Cardiac septum (tissue), 1 donor: ENCODE measurements at regions not wholly inside any gene's neighbourhood (a gene's known extent, or its start where the extent isn't known, plus 50 kb on each side); places are given as distances from the start of the nearest gene placed in this dataset.

Experiments used
- DNase-seq: peaks from one replicate; pipeline ENCODE4 v3.0.0-alpha.2; 2020; ENCODE audit warnings: low spot score
- intact Hi-C: fragments of 100-400 bp; cut with DNase I; formaldehyde crosslinking; loops from one replicate; pipeline ENCODE4 v1.14.0; 2022
- donor health status: DM: no; HTN: no; CAD: no.

DNA sequence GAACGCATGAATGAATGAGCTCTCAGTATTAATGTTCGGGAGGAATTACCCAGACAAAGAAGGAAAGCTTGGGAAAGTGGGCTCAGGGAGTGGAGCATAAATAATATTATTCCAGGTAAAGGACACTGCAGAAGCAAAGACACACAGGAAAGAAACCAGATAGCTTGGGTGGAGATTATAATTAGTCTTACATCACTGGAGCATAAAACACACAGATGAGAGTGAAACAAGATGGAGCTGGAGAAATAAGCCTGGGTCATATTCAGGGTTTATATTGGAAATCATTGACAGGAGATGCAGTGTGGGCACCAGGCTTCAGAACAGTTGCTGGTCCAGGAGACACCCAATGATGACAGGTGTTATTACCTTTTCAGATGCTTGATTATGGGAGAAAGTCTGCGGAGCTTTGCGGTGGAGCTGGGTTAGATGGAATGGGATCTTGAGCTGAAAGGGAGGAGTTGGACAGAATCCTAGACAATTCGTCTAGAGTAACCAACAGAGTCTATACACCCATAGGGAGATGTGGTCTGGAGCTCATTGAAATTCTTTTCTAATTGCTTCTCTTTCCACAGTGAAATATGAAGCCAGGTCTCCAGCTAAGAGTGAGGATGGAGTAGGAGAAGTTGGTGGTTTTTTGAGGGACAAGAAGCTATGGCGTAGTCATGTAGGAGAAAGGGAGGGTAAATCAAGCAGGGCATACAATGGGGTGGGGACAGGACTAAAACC lies 227.2 kb downstream of the FAM76B start:
- DNase-seq = no peak
- intact Hi-C loops = no loop called here

GRCh38 chr11:95559899-95560298 lies 229.7 kb downstream of the FAM76B start:
- no peak for DNase-seq
- intact Hi-C loops = no loop called here

- no peak for DNase-seq
- intact Hi-C loops = no loop called here
These were observed 232.2 kb downstream of the FAM76B start for GRCh38 chr11:95557376-95557775.

DNA sequence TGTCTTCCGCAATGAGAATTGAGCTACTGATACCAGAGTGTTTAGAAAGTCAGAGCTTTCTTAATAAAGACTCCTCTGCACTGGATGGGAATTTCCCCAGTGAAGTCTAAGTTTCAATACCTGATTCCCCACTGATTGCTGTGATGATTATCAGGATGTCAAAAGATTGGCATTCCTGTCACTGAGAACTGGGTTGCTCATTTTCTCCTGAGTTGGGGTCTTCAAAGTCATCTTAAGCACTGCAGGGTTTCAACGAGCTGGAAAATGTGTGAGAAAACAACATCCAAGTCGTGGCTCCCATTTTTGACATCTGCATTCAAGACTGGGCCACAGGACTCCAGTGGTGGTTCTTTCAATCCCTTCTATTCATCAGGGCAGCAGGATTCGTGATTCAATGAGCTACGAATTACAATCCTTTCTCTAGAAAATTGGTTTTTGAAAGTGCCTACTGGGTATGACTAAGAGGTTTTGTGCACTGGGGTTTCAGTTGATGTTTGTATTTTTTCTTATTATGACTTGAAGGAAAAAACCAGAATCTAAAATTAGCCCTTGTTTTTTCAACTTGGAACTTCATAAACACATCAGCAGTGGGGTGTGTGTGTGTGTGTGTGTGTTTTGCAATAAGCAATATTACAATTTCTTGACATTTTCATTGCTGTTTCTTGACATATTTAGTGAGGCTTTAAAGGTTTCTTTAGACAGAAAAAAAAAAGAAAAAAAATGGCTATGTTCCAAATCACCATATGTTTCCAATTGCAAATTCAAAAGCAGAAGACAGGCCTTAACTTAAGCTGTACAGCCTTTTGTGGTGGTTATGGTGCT lies 233.0 kb downstream of the FAM76B start:
- no peak for DNase-seq
- intact Hi-C loops = no loop called here

- intact Hi-C loops = no loop called here
These were observed 233.6 kb downstream of the FAM76B start for GRCh38 chr11:95556011-95556341.

DNA sequence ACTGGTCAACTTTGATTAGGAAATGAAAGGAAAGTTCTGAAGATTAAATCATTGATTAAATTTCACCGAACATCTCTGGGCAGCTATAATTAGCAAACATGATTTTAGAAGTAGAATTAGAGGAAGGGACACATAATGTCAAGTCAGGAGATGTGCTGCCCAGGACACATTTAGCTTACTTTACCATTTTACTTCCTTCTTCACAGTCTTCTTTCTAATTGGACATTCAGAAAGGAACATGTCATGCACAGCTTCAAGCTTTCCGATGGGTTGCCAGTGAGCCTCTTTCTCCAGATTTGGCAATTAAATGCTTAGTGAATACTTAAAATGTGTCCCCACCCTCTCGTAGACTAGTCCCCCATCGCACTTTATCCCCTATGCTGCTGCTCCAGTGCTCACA lies 234.7 kb downstream of the FAM76B start:
- intact Hi-C loops = no loop called here
- DNase-seq = no peak

More at GRCh38 chr11:95556011-95556341, 233.6 kb downstream of the FAM76B start:
- DNase-seq = no peak

- no peak for DNase-seq
- intact Hi-C loops = no loop called here
These were observed 240.3 kb downstream of the FAM76B start for GRCh38 chr11:95549301-95549700.

DNA sequence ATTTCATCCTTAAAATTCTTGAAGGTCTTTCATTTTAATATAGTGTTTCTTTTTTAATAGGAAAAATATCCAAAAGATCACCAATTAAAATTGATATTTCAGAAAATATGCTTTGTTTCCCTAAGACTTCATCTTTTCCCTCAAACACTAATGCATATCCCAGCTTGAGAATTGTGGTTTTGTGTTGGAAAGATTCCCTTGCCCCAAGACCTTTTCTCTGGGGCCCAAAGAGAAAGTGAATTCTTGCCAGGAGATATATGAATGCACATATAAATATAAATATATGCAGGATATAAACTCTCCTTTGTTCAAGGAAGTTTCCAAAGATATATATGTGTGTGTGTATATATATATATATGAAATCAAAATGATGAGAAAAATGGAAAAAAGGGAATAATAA lies 241.2 kb downstream of the FAM76B start:
- DNase-seq = no peak
- intact Hi-C loops = no loop called here

DNA sequence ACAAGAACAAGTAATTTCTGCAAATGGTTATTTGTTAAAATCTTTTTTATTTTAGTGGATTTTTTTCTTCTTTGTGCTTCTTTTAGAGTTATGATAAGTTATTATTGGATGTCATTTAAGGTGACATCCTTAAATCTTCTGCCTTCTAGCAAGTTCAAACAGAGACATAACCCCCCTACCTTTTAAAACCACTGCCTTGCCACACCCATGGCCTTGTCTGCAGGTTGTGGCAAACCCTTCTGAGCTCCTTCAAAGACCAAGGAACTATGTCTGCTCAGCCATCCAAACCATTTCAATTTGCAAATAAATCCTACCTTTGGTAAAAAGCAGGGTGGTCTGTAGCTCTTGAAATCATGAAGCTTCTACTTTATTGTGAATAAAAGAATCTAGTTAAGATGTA lies 241.6 kb downstream of the FAM76B start:
- intact Hi-C loops = no loop called here
- DNase-seq = no peak

- intact Hi-C loops = no loop called here
- DNase-seq = no peak
These were observed 242.4 kb downstream of the FAM76B start for GRCh38 chr11:95547186-95547585.

GRCh38 chr11:95545116-95545875 lies 244.3 kb downstream of the FAM76B start:
- intact Hi-C loops = no loop called here
- DNase-seq = no peak

DNA sequence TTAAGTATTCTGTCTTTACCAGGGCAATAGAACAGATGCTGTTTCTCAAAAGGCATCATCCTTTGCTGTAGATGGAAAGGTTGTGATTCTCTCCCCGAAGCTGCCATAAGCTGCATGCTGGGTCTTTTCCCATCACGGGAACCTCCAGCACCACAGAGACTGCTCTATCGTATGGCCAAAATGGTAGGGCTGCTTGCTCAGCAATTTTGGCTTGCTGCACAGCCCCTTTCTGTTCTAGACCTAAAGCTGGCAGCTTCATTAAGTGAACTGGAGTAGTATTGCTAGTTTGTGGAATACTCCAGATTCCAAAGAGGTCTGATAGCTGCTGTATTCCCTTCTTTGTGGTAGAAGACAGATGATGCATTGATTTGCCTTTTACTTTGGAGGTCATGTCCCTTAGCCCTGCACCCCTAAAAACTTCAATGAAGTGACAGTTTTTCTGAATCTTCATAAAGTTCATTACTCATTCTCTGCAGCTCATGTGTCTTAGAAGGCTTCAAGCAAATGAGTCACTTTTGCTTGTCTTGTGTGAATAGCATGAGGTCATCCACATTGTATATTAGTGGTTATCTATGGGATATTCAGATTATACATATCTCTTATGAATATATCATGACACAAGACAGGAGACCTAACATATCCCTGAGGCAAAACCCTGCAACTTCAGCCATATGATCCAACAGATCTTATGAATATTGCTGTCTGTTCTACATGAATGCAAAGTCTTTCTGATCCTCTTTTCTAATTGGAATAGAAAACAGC lies 245.3 kb downstream of the FAM76B start:
- no peak for DNase-seq
- intact Hi-C loops = no loop called here

DNA sequence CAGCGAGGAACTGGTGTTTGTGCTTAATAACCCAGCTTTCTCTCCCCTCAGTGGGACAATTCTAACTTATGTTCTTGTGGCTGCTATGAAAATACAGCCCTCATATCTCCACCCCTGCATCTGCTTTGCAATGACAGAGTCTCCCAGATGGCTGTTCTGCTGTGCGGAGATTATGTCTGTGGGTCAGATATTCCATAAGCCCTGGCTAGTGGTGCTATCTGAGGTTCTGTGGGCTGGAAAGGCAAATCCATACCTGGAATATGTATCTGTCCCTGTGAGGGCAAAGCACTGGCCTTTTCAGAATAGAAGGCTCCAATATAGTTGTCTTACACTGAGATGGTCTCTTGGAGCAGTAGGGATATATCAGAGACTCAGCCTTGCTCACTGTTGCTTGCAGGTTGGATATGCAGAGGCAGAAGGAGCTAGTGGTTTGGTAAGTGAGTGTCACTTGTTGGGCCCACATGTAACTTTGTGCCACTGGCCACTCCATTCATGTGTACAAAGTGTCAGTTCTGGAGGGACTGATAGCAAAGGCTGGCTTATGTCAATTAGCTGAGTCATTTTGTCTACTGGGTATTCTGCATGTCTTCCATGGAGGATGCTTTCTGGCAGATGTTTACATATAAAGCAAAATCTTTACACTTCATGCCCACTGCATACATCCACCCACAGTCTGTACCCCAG lies 246.6 kb downstream of the FAM76B start:
- intact Hi-C loops = no loop called here
- DNase-seq = no peak

DNA sequence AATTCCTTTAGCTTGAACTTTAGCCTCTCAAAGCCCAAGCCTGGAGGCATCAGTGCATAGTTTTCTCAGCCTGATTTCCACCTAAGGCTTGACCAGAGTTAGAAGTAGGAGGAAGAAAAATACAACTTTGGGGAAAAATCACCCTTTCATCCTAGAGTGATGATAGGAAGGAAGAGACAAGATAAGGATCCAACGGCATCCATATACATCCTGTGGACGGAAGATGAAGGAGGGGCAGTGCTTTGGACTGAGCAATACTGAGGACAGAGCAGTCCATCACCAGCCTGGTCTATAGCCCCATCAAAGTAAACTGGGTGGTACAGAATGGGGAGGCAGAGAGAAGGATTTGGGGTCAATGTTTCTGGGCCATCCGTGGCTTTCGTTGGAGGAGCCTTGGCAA lies 247.9 kb downstream of the FAM76B start:
- no peak for DNase-seq

DNA sequence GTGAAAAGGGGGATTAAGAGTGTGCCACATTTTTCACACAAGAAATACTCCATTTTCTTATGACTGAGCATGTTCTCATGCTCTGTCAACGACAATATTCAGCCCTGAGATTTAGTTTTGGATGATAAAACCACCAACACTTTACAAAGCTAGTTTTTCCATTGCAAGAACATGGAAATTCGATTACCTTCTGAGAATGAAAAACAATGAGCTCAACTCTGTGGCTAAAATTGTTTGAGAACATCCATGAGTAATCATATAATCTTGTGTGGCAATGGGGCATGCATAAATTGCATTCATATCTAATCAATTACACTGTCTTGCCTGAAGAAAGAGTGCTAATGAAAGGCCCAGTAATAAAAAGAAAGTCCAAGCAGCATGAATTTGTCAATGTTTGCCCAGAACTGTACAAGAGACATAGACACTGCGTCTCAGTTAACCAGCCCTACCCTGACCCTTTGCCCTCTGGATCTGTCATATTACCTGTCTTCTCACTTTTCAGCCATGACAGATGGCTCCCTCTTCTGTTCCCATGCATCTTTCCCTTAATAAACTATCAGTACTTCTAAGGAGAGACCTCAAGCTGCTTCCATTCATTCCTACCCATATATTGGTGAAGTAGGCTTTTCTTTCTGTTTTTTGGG lies 253.4 kb downstream of the FAM76B start:
- no peak for DNase-seq
- intact Hi-C loops = no loop called here

More for the DNA sequence above, 247.9 kb downstream of the FAM76B start:
- intact Hi-C loops = no loop called here

GRCh38 chr11:95534809-95535208 lies 254.8 kb downstream of the FAM76B start:
- no peak for DNase-seq
- intact Hi-C loops = no loop called here

DNA sequence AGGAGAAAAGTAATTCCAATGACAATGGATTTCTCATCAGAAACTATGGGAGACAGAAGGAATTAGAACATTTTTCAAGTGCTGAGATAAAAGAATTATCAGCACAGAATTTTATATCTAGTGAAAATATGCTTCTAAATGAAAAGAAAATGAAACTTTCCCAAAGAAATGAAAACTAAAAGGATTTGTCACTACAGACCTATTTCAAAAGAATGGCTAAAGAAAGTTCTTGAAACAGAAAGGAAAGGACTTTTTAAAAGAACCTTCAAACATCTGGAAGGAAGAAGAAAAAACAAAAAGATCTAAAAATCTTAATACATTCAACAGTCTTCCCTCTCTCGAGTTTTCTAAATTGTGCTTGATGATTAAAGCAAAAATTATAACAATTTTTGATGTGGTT lies 255.4 kb downstream of the FAM76B start:
- no peak for DNase-seq
- intact Hi-C loops = no loop called here

DNA sequence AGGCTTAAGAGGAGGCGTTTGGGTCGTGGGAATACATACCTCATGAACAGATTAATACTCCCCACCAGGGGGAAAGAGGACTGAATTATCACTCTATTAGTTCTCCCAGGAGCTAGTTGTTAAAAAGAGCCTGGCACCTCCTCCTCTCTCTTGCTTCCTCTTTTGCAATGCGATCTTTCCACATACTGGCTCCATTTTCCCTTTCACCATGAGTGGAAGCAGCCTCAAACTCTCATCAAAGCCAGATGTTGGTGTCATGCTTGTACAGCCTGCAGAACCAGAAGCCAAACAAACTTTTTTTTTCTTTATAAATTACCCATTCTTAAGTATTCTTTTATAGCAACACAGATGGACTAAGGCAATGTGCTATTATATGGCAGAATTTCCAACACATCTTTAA lies 258.5 kb downstream of the FAM76B start:
- intact Hi-C loops = no loop called here
- no peak for DNase-seq
